ENCODE measurements at regions not wholly inside any gene's neighbourhood (a gene's known extent, or its start where the extent isn't known, plus 50 kb on each side); places are given as distances from the start of the nearest gene placed in this dataset.

- TF ChIP-seq CTCF (IDR thresholded peaks at IDR 0.05) (no peak), POLR2A (IDR thresholded peaks at IDR 0.05) (no peak)
These were observed 266.8 kb downstream of the MAT2B start for GRCh38 chr5:163772241-163772640.
